ENCODE measurements at regions not wholly inside any gene's neighbourhood (a gene's known extent, or its start where the extent isn't known, plus 50 kb on each side); places are given as distances from the start of the nearest gene placed in this dataset.

DNA sequence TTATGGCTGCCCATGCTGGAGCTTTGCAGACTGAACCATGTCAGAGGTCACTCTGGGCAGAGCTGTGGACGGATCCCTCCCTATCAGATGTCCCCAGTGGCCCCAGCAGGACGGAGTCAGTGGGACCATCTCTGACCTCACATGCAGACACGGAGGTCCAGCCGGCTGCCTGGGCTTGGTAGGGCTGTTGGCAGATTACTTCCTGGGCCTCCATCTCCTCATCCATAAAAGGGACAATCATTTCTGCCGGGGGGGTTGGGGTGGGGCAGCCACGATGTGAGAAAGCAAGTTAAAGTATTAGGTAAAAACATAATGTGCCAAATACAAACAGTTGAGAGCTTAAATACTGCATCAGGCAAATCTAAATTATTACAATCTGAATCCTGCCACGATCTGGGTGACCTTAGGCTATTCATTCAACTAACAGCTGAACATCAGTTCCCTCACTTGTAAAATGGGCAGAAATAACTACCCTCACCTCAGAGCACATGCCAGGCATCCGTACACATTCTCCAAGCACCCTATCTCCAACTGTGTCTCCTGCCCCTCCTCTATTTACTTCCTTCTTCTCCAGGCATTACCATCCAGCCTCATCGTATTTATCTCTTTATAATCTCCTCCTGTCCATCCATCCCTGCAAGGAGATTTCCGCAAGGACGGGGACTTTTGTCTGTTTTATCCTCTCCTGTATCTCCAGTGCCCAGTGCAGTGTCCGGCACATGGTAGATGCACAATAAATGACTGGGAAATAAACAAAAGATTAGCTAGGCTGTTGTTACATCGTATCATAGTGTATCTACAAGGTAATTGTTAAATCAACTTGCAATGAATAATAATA lies 192.3 kb upstream of the FOXF1 start:
- no peak for DNase-seq (ENCODE audit: low read depth in 2 of 2)

DNA sequence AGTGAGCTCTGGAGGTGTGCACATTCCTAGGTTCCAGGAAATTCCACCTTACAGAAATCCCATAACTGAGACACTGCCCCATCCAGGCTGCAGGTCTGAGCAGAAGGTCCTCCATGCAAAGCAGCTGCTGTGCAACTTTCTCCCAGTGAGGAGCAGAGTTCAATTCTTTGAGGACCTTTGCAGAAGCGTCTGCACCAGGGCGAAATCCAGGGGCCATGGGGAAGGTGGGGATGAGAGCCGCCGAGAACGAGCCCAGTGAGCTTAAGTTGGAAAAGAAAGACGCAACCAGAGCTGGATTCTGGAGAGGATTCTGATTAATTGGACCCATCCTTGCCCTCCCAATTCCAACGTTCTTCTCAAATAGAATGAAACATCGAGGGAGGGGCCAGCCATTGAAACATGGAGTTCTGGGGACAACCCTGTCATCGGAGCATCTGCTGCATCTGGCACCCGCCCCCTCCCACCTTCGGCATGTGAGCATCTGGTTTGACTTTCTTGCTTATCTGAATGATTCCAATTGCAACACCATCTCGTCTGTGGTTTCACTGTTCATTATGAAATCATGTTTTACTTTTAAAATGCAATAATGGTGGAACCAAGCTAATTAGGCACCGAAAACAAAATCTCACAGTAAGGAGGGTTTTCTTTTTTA lies 190.6 kb upstream of the FOXF1 start:
- no peak for DNase-seq (ENCODE audit: low read depth in 2 of 2)

GRCh38 chr16:86320237-86320595 lies 190.1 kb upstream of the FOXF1 start:
- DNase-seq (ENCODE audit: low read depth in 2 of 2), result no peak

DNA sequence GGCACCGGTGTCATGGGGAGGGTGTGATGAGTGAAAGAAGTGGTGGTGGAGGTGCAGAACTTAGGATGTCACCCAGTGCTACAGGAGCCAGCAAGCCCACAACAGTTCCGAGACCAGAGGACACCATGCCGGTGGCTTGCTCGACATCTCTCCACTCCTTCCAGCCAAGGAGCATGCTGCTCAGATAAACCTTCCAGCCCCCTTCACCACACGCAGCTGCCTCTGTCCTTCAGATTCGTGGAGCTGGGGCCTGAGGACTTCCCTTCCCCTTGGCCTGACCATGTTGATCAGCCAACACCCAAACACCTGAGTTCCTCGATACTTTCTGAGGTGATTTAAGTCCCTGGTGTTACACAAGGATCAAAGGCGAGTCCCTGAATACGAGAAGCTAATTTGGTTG lies 188.8 kb upstream of the FOXF1 start:
- no peak for DNase-seq (ENCODE audit: low read depth in 2 of 2)

DNA sequence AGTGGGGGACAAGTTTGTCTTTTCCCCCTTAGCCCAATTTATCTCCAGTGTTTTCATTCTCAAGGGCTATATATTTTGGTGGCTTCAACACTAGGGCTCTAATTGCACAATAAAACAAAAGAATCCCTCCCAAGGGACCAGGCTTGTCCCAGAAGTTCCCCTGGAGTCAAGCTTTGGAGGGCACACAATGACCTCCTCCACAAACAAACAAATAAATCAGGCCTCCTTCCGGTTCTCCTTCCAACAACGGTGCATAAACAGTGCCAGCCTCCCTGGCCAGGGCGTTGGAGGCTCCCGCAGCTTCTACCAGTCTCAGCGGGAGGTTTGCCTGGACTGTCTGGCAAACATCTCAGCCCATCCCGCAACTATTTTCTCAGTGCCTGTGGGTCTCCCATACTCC lies 188.0 kb upstream of the FOXF1 start:
- DNase-seq (ENCODE audit: low read depth in 2 of 2), result no peak

DNA sequence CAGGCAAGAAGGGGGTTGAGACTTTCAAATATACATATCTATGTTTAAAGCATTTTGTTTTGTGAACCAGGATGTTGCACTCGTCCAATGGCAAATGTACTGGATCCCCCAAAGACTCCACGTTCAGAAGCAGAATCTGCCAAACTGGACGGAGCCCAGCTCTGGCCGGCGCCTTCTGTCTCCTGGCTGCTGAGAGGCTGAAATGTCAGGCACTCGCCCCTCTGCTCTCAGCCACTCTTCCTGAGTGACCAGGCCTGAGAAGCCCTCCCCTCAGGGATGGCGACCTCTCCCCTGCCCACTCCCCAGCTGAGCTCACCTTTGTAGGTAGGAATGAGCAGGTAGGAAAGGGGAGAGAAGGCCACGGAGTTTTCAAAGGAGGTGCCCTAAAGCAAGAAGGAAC lies 187.5 kb upstream of the FOXF1 start:
- no peak for DNase-seq (ENCODE audit: low read depth in 2 of 2)

DNA sequence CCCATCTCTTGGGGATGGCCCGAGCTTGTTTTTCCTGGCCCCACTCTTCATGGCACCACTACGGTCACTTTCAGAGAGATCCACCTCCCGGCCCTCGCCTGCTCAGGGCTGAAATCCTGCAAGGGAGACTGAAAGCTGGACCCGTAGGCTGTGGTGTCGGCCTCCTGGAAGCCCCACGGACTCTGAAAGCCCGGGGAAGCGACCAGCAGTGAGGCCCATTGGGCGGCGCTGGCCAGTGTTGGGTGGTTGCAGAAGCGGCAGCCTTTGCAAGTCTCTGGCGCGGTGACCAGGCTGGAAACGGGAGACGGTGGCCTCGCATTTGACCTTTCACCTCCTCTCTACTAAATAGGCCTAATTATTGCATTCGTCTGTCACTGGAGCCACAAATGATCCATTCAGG lies 186.0 kb upstream of the FOXF1 start:
- DNase-seq (ENCODE audit: low read depth in 2 of 2), result no peak

DNA sequence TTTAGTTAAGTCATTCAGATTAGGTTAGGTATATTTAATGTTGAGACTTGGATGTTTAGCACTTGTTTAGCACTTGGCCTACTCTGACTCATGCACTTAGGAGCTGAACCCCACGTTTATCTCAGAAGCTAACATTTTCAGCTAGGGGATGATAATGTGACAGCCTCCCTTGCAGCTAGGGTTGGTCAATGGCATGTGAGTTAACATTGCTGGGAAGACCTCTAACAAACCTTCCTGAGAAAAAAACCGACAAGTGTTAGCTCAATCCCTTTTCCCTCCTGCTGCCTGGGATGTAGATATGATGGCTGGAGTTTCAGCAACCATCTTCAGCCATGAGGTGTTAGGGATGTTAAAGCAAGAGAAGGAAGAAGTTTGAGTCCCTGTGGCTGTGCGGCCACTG lies 185.0 kb upstream of the FOXF1 start:
- no peak for DNase-seq (ENCODE audit: low read depth in 2 of 2)

DNA sequence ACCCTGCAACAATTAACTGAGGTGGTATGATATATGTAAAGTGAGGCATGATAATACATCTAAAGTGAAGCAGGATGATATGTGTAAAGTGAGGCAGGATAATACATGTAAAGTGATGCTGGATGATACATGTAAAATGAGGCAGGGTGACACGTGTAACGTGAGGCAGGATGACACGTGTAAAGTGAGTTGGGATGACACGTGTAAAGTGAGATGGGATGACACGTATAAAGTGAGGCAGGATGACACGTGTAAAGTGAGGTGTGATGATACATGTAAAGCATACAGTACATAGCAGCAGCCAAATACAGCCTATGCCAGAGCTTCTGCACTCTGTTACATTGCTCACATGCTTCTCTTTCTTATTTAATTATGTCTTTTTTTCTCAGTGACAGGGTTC lies 184.4 kb upstream of the FOXF1 start:
- no peak for DNase-seq (ENCODE audit: low read depth in 2 of 2)

DNA sequence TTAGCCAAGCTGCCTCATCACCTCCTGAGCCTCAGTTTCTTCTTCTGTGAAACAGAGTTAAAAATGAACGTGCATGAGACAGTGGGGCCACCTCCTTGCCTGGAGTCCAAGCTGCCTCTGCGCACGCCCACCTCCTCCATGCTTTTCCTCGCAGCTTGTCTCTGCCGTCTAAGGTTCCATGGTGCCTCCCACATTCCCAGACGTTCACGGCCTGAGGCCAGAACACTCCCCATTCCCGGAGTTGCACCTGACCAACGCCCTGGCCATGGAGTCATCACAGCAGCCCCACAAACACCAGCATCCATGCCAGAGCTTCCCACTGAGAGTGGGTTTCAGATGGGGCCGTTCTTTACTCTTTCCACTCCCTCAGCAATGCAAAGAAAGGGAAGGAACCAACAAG lies 183.0 kb upstream of the FOXF1 start:
- DNase-seq (ENCODE audit: low read depth in 2 of 2), result no peak

- no peak for DNase-seq (ENCODE audit: low read depth in 2 of 2)
Observed at GRCh38 chr16:86330906-86331305, 179.4 kb upstream of the FOXF1 start.

DNA sequence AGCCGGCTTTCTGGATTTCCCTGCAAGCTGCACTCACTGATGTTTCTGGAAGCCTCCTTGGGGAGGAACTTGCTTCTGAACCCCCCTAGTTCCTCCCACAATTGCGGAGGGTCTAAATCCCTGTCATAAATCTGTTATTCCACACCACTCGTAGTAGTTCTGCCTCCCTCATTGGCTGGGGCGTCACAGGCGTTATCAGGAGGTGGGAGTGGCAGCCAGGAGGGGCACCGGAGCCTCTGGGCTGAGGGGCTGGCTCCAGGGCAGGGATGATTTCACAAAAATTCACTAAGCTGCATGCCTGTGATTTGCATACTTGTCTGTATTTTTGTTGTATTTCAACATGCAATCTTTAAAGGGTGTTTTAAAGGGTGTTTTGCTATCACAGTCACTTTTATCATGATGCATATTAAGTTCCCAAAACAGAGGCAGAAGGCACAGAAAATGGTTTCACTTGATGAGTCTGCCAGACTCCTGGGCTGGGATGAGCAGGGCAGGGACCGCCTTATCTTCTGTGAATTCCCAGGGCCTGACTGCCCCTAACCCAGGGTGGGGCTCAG lies 176.2 kb upstream of the FOXF1 start:
- DNase-seq (ENCODE audit: low read depth in 2 of 2), result no peak

DNA sequence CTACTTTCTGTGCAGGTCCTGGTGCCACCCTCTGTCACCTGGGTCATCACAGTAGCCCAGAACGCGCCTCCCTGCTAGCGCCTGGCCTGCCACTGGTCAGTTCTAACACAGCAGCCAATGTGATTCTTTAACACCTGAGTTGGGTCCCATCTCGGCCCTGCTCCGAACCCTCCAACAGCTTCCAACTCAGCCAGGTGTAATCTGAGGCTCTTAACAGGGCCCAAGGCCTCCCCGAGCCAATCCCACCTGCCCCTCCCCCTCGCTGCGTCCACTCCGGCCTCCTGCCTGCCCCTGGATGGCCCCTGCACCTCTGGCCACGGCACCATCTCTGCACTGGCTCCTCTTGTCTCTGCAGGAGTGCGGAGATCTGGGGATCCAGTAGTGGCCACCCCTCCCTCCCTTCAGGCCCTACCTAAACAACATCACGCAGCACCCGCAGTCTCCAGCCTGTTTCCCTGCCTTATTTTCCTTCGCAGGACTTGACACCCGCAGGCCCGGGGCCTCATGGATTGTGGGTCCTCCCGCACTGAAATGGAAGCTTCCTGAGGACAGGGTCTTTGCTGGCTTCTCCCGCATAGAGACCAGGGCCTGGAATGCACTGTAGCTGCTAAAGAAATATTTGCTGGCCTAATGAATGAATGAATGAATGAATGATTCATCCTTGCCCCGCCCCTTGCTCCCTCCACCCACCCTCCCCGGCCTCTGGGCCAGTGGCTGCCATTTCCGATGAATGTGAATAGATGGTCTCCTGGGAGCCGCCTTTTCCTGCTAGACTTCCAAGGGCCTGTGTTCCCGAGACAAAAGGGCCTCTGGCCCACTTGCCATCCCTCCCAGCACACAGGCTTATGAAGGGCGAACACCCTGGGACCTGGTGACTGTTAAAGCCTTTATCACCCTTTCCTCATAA lies 174.8 kb upstream of the FOXF1 start:
- DNase-seq (ENCODE audit: low read depth in 2 of 2), result no peak

DNA sequence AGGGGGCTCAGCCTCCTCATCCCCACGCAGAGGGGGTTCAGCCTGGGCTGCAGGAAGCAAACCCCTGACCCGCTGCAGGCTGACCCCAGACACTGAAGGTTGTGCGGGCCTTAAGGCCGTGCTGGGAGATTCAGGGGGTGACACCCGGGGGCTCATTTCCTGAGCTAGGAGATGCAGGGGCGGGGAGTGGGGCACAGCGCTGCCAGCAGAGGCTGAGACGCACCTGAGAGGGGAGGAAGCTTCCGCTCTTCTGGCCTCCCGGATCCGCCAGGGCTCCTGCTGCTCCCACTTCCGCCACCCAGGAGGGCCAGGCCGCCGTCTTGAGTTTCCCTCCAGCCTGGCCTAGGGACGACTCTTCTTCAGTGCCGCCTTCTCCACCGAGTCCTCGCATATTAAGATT lies 173.2 kb upstream of the FOXF1 start:
- DNase-seq (ENCODE audit: low read depth in 2 of 2), result no peak

GRCh38 chr16:86337581-86338402 lies 172.5 kb upstream of the FOXF1 start:
- no peak for DNase-seq (ENCODE audit: low read depth in 2 of 2)

DNA sequence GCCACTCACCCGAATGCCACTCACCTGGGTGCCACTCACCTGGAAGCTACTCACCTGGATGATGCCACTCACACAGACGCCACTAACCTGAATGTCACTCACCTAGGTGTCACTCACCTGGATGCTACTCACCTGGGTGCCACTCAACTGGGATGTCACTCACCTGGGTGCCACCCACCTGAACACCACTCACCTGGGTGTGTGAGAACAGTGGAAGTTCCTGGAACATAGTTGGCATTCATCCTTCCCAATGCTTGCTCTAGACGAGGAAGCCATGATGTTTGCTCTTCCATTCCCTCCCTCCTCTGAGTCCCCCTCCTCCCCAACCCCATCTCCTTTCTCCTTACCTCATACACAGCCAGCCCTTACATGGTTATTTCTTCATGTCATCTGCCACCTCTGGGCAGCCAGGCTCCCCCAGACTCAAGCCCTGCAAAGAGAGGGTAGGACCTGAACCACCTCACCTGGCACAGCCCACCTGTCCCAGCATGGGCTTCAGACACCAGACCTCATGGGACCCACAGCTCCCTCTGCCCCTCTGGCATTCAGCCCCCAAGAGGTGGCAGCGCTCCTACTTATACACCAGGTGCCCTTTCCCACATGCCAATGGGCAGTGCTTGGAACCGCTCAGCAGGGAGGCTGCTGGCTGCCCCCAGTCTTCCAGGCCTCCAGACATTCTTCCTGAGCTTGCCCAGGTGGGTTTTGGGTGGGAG lies 171.8 kb upstream of the FOXF1 start:
- DNase-seq (ENCODE audit: low read depth in 2 of 2), result no peak

- no peak for DNase-seq (ENCODE audit: low read depth in 2 of 2)
Observed at GRCh38 chr16:86342161-86342834, 168.0 kb upstream of the FOXF1 start.

GRCh38 chr16:86343027-86343795 lies 167.1 kb upstream of the FOXF1 start:
- no peak for DNase-seq (ENCODE audit: low read depth in 2 of 2)

DNA sequence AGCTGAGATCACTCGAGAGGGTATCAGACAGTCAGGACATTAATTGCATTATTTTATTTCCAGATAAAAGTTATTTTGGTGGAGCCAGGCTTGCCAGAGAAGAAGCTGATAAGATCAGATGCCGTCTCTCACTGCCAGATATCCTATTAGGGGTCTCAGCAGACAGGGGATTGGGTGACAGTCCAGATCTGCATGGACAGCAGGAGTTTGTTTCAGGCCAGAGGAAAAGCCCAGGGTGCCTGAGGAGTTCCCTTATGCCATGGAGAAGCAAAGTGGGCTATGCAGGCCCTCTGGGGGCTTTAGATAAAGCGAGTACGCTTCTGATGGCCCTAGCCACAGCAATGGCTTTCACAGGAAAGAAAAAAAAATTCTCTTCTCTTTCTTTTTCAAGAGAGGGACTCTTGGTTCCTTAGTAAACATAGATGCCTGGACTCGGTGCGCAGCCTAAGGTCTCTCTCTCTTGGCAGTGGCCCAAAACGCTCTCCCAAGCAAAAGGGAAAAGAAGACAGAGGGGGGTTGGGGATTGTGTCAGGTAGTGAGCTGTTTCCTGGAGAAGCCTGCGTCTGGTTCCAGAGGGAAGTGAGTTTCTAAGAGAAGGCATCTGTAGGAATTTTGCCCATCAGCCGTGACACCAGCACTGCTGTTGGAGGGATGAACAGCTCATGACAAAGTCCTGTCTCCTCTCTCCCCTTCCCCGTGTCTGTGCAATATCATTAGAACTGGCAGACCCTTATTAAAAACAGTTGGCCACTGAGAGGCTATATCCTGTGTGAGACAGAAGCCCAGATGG lies 166.3 kb upstream of the FOXF1 start:
- no peak for DNase-seq (ENCODE audit: low read depth in 2 of 2)

Measured in stimulated activated CD8-positive, alpha-beta memory T cell treated with anti-CD3 and anti-CD28 coated beads, Interleukin-7, amount 100 ng/mL, for 1 hour (primary cell).